ENCODE measurements at regions not wholly inside any gene's neighbourhood (a gene's known extent, or its start where the extent isn't known, plus 50 kb on each side); places are given as distances from the start of the nearest gene placed in this dataset.

- Histone ChIP-seq H3K9me3 (ENCODE audit: control insufficient read depth, low read length) (no peaks in the 10 kb centered on the region), H3K4me3 (ENCODE audit: low read depth, low read length) (no peak overlapping the region), H3K27ac (no peak overlapping the region), H3K79me2 (no peaks in the 10 kb centered on the region), H3K4me1 (no peaks in the 10 kb centered on the region), H3K36me3 (ENCODE audit: control insufficient read depth, insufficient read depth, low read length) (no peaks in the 10 kb centered on the region), H3K27me3 (ENCODE audit: control insufficient read depth, insufficient read depth, low read length) (peaks cover 3% of the 10 kb centered on the region), H2AFZ (no peak overlapping the region), H3K4me2 (ENCODE audit: low read length) (no peak overlapping the region), H3K9ac (no peak overlapping the region)
- no peak for TF ChIP-seq CTCF (IDR thresholded peaks at IDR 0.05)
Observed at GRCh38 chr12:131606218-131606901, 104.5 kb upstream of the SFSWAP start.

- Histone ChIP-seq H3K4me3 (ENCODE audit: low read depth, low read length) (no peak overlapping the region), H3K4me1 (no peaks in the 10 kb centered on the region), H3K9me3 (ENCODE audit: control insufficient read depth, low read length) (no peaks in the 10 kb centered on the region), H3K27me3 (ENCODE audit: control insufficient read depth, insufficient read depth, low read length) (peaks cover 3% of the 10 kb centered on the region), H3K4me2 (ENCODE audit: low read length) (no peak overlapping the region), H3K27ac (no peak overlapping the region), H3K9ac (no peak overlapping the region), H3K79me2 (no peaks in the 10 kb centered on the region), H3K36me3 (ENCODE audit: control insufficient read depth, insufficient read depth, low read length) (no peaks in the 10 kb centered on the region), H2AFZ (no peak overlapping the region)
- TF ChIP-seq CTCF (IDR thresholded peaks at IDR 0.05): no peak
Observed at GRCh38 chr12:131607658-131608447, 103.0 kb upstream of the SFSWAP start.

- Histone ChIP-seq H3K4me1 (no peaks in the 10 kb centered on the region), H3K36me3 (ENCODE audit: control insufficient read depth, insufficient read depth, low read length) (no peaks in the 10 kb centered on the region), H3K79me2 (no peaks in the 10 kb centered on the region), H3K27me3 (ENCODE audit: control insufficient read depth, insufficient read depth, low read length) (peaks cover 3% of the 10 kb centered on the region), H3K4me2 (ENCODE audit: low read length) (no peak overlapping the region), H3K4me3 (ENCODE audit: low read depth, low read length) (no peak overlapping the region), H3K9ac (no peak overlapping the region), H2AFZ (no peak overlapping the region), H3K9me3 (ENCODE audit: control insufficient read depth, low read length) (no peaks in the 10 kb centered on the region), H3K27ac (no peak overlapping the region)
- peak; percentile 92 for TF ChIP-seq CTCF (IDR thresholded peaks at IDR 0.05)
Observed at GRCh38 chr12:131608740-131609690, 101.9 kb upstream of the SFSWAP start.

GRCh38 chr12:131609762-131610161, 101.1 kb upstream of the SFSWAP start:
- no peak overlapping the region for H2AFZ ChIP-seq
- TF ChIP-seq CTCF (IDR thresholded peaks at IDR 0.05): no peak
- H3K9ac ChIP-seq: no peak overlapping the region
- no peaks in the 10 kb centered on the region for H3K9me3 ChIP-seq (ENCODE audit: control insufficient read depth, low read length)
- H3K27ac ChIP-seq: no peak overlapping the region
- no peaks in the 10 kb centered on the region for H3K27me3 ChIP-seq (ENCODE audit: control insufficient read depth, insufficient read depth, low read length)
- no peaks in the 10 kb centered on the region for H3K36me3 ChIP-seq (ENCODE audit: control insufficient read depth, insufficient read depth, low read length)
- H3K4me2 ChIP-seq (ENCODE audit: low read length): no peak overlapping the region
- H3K79me2 ChIP-seq: no peaks in the 10 kb centered on the region
- no peaks in the 10 kb centered on the region for H3K4me1 ChIP-seq
- H3K4me3 ChIP-seq (ENCODE audit: low read depth, low read length): no peak overlapping the region

All from parathyroid adenoma (tissue), 2 donors.